Panc1 (cell line): ENCODE measurements at regions not wholly inside any gene's neighbourhood (a gene's known extent, or its start where the extent isn't known, plus 50 kb on each side); places are given as distances from the start of the nearest gene placed in this dataset.

Experiments used
- ATAC-seq: fragments of 200-7000 bp; cut with Tn5 transposase; 2 replicates; pipeline ENCODE4 v1.9.1; 2020; ENCODE audit warnings: mild to moderate bottlenecking, moderate library complexity
- BruUV-seq: library from RNA; stranded (reverse); fragments of 400-500 nt; replicated peaks from 2 replicates; lab custom pipeline; 2021; lab: Mats Ljungman, UMichigan
- CTCF ChIA-PET: fragments of 300-600 bp; sonication (Branson Sonifier 250); formaldehyde crosslinking; loops from one replicate; lab custom pipeline; 2022; ENCODE audit warnings: antibody characterized with exemption; lab: Charles Lee
- POLR2A ChIA-PET: fragments of 300-600 bp; sonication (Branson Sonifier 250); formaldehyde crosslinking; loops from one replicate; lab custom pipeline; 2022; ENCODE audit warnings: antibody characterized with exemption; lab: Charles Lee
- DNase-seq: peaks from one replicate; pipeline ENCODE4 v3.0.0-alpha.2; 2010; ENCODE audit warnings: low read depth, low spot score
- H3K27ac ChIP-seq: 2 replicates; pipeline ENCODE4 v1.5.1; 2011; ENCODE audit warnings: mild to moderate bottlenecking, low read length, inconsistent platforms
- H3K27me3 ChIP-seq: fragments of 200-500 bp; sonication (Bioruptor generic); 2 replicates; pipeline ENCODE4 v1.6.0; 2014; ENCODE audit warnings: low read length, inconsistent platforms; ENCODE audit not compliant: control insufficient read depth, insufficient read depth
- H3K36me3 ChIP-seq: fragments of 200-500 bp; sonication (Bioruptor generic); 2 replicates; pipeline ENCODE4 v1.5.1; 2014; ENCODE audit warnings: inconsistent platforms, mild to moderate bottlenecking, low read length, moderate library complexity; ENCODE audit not compliant: control insufficient read depth, insufficient read depth
- H3K4me1 ChIP-seq: 2 replicates; pipeline ENCODE4 v1.5.1; 2011; ENCODE audit warnings: inconsistent platforms, mild to moderate bottlenecking, low read length, moderate library complexity; ENCODE audit not compliant: control insufficient read depth, insufficient read depth
- H3K4me3 ChIP-seq, 2 experiments: 2 replicates each; pipeline ENCODE4 v1.5.1; 2011 to 2012; ENCODE audit warnings: low read depth in 2 of 2, low read length in 2 of 2, mild to moderate bottlenecking in 2 of 2, inconsistent platforms in 1 of 2, moderate library complexity in 1 of 2
- H3K9me3 ChIP-seq: fragments of 200-500 bp; sonication (Bioruptor generic); 2 replicates; pipeline ENCODE4 v1.5.1; 2014; ENCODE audit warnings: low read depth, mild to moderate bottlenecking, inconsistent platforms, low read length, moderate library complexity; ENCODE audit not compliant: control insufficient read depth, insufficient read depth
- POLR2AphosphoS5 ChIP-seq: IDR thresholded peaks from 2 replicates; pipeline ENCODE4 v1.6.1; 2012; ENCODE audit warnings: mild to moderate bottlenecking, low read depth, low read length, moderate library complexity
- SIN3A ChIP-seq: IDR thresholded peaks from 2 replicates; pipeline ENCODE4 v1.6.1; 2012; ENCODE audit warnings: low read depth, mild to moderate bottlenecking, low read length, moderate library complexity, borderline replicate concordance; ENCODE audit not compliant: insufficient read depth
- TCF7L2 ChIP-seq: IDR thresholded peaks from 2 replicates; pipeline ENCODE4 v1.6.1; 2011; ENCODE audit warnings: mild to moderate bottlenecking, low read depth, low read length, inconsistent platforms
- in situ Hi-C: cut with HindIII; loops from 2 replicates; pipeline ENCODE4 v1.10.0; 2016; ENCODE audit warnings: low sequenced_read_pairs, low pct_unique_long_range_greater_than_20kb
- intact Hi-C: fragments of 100-400 bp; cut with micrococcal nuclease; formaldehyde crosslinking; loops from one replicate; pipeline ENCODE4 v1.10.0; 2022; ENCODE audit not compliant: unreplicated experiment
- TF ChIP-seq, protein P1 (sequence below): fragments of 450-650 bp; IDR thresholded peaks from 2 replicates; pipeline ENCODE4 v1.5.1; 2017; ENCODE audit warnings: mild to moderate bottlenecking
- TF ChIP-seq, protein P2 (sequence below), 2 experiments: IDR thresholded peaks; 2 replicates each; pipeline ENCODE4 v1.6.1; 2011 to 2012; ENCODE audit warnings: low read depth in 2 of 2, control low read depth in 1 of 2, low read length in 1 of 2, mild to moderate bottlenecking in 1 of 2, moderate library complexity in 1 of 2; ENCODE audit not compliant: insufficient read depth in 1 of 2

DNA sequence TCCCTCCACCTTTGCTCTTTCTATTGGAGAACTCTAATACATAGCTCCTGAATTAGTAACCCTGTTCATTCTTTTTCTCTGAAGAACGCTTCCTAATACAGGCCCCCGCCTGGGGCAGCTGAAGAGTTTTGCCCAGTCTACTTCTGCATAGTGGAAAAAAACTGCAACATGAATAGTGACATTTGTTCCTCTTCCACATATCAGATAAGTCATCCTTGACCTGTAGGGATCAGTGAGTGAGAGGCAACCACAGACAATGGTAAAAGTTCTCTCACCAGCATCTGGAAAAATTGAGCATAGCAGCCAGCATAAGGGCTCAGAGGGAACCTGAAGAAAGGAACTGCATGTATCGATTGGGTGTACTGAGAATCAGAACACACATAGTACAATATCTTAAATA, 262.0 kb downstream of the STK31 start:
- Histone ChIP-seq H3K9me3 (no peaks in the 10 kb centered on the region), H3K36me3 (no peaks in the 10 kb centered on the region), H3K4me1 (no peaks in the 10 kb centered on the region), H3K4me3 (no peak overlapping the region), H3K27ac (no peak overlapping the region), H3K27me3 (no peaks in the 10 kb centered on the region)
- POLR2A ChIA-PET = no interaction called here
- in situ Hi-C loops (no loop called here), intact Hi-C loops (no loop called here)
- BruUV-seq = no TSS peak
- ATAC-seq (no peak), DNase-seq (no peak)
- TF ChIP-seq, protein P1, sequence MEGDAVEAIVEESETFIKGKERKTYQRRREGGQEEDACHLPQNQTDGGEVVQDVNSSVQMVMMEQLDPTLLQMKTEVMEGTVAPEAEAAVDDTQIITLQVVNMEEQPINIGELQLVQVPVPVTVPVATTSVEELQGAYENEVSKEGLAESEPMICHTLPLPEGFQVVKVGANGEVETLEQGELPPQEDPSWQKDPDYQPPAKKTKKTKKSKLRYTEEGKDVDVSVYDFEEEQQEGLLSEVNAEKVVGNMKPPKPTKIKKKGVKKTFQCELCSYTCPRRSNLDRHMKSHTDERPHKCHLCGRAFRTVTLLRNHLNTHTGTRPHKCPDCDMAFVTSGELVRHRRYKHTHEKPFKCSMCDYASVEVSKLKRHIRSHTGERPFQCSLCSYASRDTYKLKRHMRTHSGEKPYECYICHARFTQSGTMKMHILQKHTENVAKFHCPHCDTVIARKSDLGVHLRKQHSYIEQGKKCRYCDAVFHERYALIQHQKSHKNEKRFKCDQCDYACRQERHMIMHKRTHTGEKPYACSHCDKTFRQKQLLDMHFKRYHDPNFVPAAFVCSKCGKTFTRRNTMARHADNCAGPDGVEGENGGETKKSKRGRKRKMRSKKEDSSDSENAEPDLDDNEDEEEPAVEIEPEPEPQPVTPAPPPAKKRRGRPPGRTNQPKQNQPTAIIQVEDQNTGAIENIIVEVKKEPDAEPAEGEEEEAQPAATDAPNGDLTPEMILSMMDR = no peak
- no peak for TF ChIP-seq POLR2AphosphoS5
- TF ChIP-seq TCF7L2 = no peak
- no peak for TF ChIP-seq SIN3A
- TF ChIP-seq, protein P2, sequence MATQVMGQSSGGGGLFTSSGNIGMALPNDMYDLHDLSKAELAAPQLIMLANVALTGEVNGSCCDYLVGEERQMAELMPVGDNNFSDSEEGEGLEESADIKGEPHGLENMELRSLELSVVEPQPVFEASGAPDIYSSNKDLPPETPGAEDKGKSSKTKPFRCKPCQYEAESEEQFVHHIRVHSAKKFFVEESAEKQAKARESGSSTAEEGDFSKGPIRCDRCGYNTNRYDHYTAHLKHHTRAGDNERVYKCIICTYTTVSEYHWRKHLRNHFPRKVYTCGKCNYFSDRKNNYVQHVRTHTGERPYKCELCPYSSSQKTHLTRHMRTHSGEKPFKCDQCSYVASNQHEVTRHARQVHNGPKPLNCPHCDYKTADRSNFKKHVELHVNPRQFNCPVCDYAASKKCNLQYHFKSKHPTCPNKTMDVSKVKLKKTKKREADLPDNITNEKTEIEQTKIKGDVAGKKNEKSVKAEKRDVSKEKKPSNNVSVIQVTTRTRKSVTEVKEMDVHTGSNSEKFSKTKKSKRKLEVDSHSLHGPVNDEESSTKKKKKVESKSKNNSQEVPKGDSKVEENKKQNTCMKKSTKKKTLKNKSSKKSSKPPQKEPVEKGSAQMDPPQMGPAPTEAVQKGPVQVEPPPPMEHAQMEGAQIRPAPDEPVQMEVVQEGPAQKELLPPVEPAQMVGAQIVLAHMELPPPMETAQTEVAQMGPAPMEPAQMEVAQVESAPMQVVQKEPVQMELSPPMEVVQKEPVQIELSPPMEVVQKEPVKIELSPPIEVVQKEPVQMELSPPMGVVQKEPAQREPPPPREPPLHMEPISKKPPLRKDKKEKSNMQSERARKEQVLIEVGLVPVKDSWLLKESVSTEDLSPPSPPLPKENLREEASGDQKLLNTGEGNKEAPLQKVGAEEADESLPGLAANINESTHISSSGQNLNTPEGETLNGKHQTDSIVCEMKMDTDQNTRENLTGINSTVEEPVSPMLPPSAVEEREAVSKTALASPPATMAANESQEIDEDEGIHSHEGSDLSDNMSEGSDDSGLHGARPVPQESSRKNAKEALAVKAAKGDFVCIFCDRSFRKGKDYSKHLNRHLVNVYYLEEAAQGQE (IDR thresholded peaks at IDR 0.05; ENCODE audit: insufficient read depth in 1 of 2, low read depth in 2 of 2, low read length in 1 of 2) = no peak
- CTCF ChIA-PET = no interaction called here

DNA sequence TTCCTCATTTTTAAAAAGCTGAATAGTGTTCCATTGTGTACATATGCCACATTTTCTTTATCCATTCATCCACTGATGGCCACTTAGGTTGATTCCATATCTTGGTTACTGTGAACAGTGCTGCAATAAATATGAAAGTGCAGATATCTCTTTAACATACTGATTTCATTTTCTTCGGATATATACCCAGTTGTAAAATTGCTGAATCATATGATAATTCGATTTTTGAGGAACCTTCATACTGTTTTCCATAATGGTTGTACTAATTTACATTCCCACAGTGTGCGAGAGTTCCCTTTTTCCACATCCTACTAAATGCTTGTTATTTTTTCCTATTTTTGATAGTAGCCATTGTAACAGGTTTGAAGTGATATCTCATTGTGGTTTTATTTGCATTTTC, 263.2 kb downstream of the STK31 start:
- TF ChIP-seq TCF7L2 (no peak), SIN3A (no peak), POLR2AphosphoS5 (no peak)
- TF ChIP-seq, protein P2 (IDR thresholded peaks at IDR 0.05; ENCODE audit: insufficient read depth in 1 of 2, low read depth in 2 of 2, low read length in 1 of 2) = no peak
- TF ChIP-seq, protein P1 = no peak
- no peaks in the 10 kb centered on the region for H3K4me1 ChIP-seq
- in situ Hi-C loops = no loop called here
- POLR2A ChIA-PET = no interaction called here
- H3K4me3 ChIP-seq = no peak overlapping the region
- BruUV-seq = no TSS peak
- no peaks in the 10 kb centered on the region for H3K27me3 ChIP-seq
- H3K9me3 ChIP-seq = no peaks in the 10 kb centered on the region
- no peak overlapping the region for H3K27ac ChIP-seq
- intact Hi-C loops = no loop called here
- ATAC-seq (no peak), DNase-seq (no peak)
- no peaks in the 10 kb centered on the region for H3K36me3 ChIP-seq
- CTCF ChIA-PET = no interaction called here
